ENCODE measurements at regions not wholly inside any gene's neighbourhood (a gene's known extent, or its start where the extent isn't known, plus 50 kb on each side); places are given as distances from the start of the nearest gene placed in this dataset.

DNA sequence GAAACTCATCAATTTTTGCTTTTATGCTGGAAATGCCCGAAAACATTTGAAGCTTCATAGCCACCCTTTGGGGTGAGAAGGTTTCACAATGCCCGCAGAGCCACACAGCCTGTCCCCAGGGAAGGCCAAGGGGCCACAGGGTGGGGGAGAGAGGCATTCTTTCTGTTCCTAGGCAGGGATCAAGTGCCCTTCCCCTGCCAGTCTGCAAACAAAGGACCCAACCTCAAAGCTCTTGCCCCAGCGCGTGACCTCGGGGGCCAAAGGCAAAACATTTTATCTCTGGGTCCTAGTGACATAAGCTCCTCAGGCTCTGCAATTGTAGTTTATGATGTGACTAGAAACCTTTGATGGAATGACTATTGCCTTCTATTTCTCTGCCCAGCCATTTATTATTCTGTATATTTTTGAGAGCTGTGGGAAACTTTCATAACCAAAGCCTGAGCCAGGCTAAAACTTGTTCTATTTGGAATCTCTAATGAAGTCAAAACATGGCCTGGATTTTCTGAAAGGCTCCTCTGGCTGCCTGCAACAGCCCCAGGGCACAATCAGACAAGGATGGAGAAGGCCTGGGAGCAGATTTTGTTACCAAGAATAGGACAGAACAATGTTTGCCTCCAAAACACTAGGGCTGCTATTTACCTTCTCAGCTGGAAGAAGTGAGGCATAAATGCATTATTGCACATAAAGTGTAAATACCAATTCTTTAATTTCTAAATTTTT, 137.2 kb upstream of the KCTD1 start:
- DNase-seq (no peak), ATAC-seq (no peak)
- TF ChIP-seq, protein P1, sequence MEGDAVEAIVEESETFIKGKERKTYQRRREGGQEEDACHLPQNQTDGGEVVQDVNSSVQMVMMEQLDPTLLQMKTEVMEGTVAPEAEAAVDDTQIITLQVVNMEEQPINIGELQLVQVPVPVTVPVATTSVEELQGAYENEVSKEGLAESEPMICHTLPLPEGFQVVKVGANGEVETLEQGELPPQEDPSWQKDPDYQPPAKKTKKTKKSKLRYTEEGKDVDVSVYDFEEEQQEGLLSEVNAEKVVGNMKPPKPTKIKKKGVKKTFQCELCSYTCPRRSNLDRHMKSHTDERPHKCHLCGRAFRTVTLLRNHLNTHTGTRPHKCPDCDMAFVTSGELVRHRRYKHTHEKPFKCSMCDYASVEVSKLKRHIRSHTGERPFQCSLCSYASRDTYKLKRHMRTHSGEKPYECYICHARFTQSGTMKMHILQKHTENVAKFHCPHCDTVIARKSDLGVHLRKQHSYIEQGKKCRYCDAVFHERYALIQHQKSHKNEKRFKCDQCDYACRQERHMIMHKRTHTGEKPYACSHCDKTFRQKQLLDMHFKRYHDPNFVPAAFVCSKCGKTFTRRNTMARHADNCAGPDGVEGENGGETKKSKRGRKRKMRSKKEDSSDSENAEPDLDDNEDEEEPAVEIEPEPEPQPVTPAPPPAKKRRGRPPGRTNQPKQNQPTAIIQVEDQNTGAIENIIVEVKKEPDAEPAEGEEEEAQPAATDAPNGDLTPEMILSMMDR (IDR thresholded peaks at IDR 0.05), result no peak
- Histone ChIP-seq H3K27me3 (ENCODE audit: control insufficient read depth, insufficient read depth, low read length) (no peaks in the 10 kb centered on the region), H3K4me3 (ENCODE audit: low read length) (no peak overlapping the region), H3K9me3 (ENCODE audit: control insufficient read depth, insufficient read depth, low read length) (no peaks in the 10 kb centered on the region), H3K4me1 (ENCODE audit: control insufficient read depth, insufficient read depth, low read length) (no peaks in the 10 kb centered on the region), H3K27ac (ENCODE audit: low read length) (no peak overlapping the region), H3K36me3 (ENCODE audit: control insufficient read depth, insufficient read depth, low read length) (no peaks in the 10 kb centered on the region)
- intact Hi-C loops (cut with micrococcal nuclease), result no loop called here
- H3K27ac Mint-ChIP-seq, result no peak overlapping the region
- 97% methylated on average over 5 of the region's 5 CpGs for WGBS (ENCODE audit: insufficient coverage)
- H3K9me3 Mint-ChIP-seq, result no peaks in the 10 kb centered on the region
- H3K4me3 Mint-ChIP-seq, result no peak overlapping the region
- no peaks in the 10 kb centered on the region for H3K36me3 Mint-ChIP-seq
- no peaks in the 10 kb centered on the region for H3K27me3 Mint-ChIP-seq (ENCODE audit: low read depth in 2 of 2)
- H3K4me1 Mint-ChIP-seq, result no peaks in the 10 kb centered on the region

GRCh38 chr18:26677957-26678356, 129.6 kb upstream of the KCTD1 start:
- H3K27ac Mint-ChIP-seq, result no peak overlapping the region
- H3K4me1 Mint-ChIP-seq, result no peaks in the 10 kb centered on the region
- Histone ChIP-seq H3K9me3 (ENCODE audit: control insufficient read depth, insufficient read depth, low read length) (no peaks in the 10 kb centered on the region), H3K36me3 (ENCODE audit: control insufficient read depth, insufficient read depth, low read length) (no peaks in the 10 kb centered on the region), H3K27me3 (ENCODE audit: control insufficient read depth, insufficient read depth, low read length) (no peaks in the 10 kb centered on the region), H3K4me1 (ENCODE audit: control insufficient read depth, insufficient read depth, low read length) (no peaks in the 10 kb centered on the region), H3K27ac (ENCODE audit: low read length) (no peak overlapping the region), H3K4me3 (ENCODE audit: low read length) (no peak overlapping the region)
- 94% methylated on average over 1 of the region's 1 CpG for WGBS (ENCODE audit: insufficient coverage)
- H3K4me3 Mint-ChIP-seq, result no peak overlapping the region
- H3K27me3 Mint-ChIP-seq (ENCODE audit: low read depth in 2 of 2), result peaks cover 0 to 2% of the 10 kb centered on the region in 2 donors
- ATAC-seq (no peak), DNase-seq (no peak)
- H3K9me3 Mint-ChIP-seq, result peaks cover 3 to 6% of the 10 kb centered on the region in 2 donors
- intact Hi-C loops (cut with micrococcal nuclease), result no loop called here
- TF ChIP-seq, protein P1 (IDR thresholded peaks at IDR 0.05), result no peak
- H3K36me3 Mint-ChIP-seq, result no peaks in the 10 kb centered on the region

DNA sequence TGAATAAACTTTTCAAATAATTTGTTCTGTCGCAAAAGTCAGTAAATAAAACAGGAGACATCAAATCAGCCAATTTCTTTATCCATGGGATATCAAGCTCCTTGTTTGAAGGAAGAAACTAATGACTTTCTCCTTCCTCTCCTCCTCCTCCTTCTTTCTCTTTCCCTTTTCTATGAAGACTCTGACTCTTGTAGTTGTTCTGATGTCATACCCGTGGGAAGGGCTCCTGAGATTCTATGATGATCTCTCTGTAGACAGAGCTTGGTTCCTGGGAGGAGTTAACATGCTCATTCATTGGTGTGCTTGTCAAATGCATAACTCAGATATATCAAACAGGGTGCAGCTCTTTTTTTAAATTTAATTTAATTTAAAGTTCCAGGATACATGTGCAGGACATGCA, 118.7 kb upstream of the KCTD1 start:
- Histone ChIP-seq H3K4me1 (ENCODE audit: control insufficient read depth, insufficient read depth, low read length) (no peaks in the 10 kb centered on the region), H3K4me3 (ENCODE audit: low read length) (no peak overlapping the region), H3K9me3 (ENCODE audit: control insufficient read depth, insufficient read depth, low read length) (no peaks in the 10 kb centered on the region), H3K27me3 (ENCODE audit: control insufficient read depth, insufficient read depth, low read length) (no peaks in the 10 kb centered on the region), H3K27ac (ENCODE audit: low read length) (no peak overlapping the region), H3K36me3 (ENCODE audit: control insufficient read depth, insufficient read depth, low read length) (no peaks in the 10 kb centered on the region)
- no peaks in the 10 kb centered on the region for H3K4me1 Mint-ChIP-seq
- DNase-seq (no peak), ATAC-seq (no peak)
- no peak overlapping the region for H3K4me3 Mint-ChIP-seq
- TF ChIP-seq, protein P1 (IDR thresholded peaks at IDR 0.05), result no peak
- intact Hi-C loops (cut with micrococcal nuclease), result no loop called here
- whole genome bisulfite sequencing (ENCODE audit: insufficient coverage), result 94% methylated on average over 2 of the region's 2 CpGs
- H3K36me3 Mint-ChIP-seq, result no peaks in the 10 kb centered on the region
- peaks cover 4 to 17% of the 10 kb centered on the region in 2 donors for H3K27me3 Mint-ChIP-seq (ENCODE audit: low read depth in 2 of 2)
- H3K27ac Mint-ChIP-seq, result no peak overlapping the region
- peaks cover 0 to 2% of the 10 kb centered on the region in 2 donors for H3K9me3 Mint-ChIP-seq

DNA sequence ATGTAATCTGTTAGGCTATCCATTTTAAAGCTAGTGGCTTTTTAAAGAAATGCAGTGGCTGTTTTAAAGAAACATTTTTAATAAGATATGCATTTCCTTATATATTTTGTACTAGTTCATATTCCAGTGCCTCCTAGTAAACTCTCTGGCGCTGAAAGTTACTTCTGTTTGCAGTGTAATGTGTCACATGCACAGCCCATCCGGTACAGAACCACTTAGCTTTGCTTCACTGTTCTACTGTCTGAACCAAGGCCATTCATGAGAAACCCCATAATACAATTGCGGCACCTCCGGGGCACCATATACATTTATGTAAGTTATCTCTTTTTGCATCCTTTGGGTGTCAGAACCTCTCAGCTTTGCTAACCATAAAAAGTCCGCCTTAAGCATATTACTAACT, 114.6 kb upstream of the KCTD1 start:
- H3K9me3 Mint-ChIP-seq, result peaks cover 0 to 2% of the 10 kb centered on the region in 2 donors
- no peak for ATAC-seq
- H3K27me3 ChIP-seq (ENCODE audit: control insufficient read depth, insufficient read depth, low read length), result no peaks in the 10 kb centered on the region
- no peaks in the 10 kb centered on the region for H3K4me1 Mint-ChIP-seq
- H3K4me3 Mint-ChIP-seq, result no peak overlapping the region
- H3K4me1 ChIP-seq (ENCODE audit: control insufficient read depth, insufficient read depth, low read length), result no peaks in the 10 kb centered on the region
- no peak overlapping the region for H3K27ac ChIP-seq (ENCODE audit: low read length)
- WGBS (ENCODE audit: insufficient coverage), result 67% methylated on average over 5 of the region's 5 CpGs
- H3K36me3 Mint-ChIP-seq, result peaks cover 6% of the 10 kb centered on the region
- intact Hi-C loops (cut with micrococcal nuclease), result no loop called here
- no peak for DNase-seq
- peaks cover 16 to 33% of the 10 kb centered on the region in 2 donors for H3K27me3 Mint-ChIP-seq (ENCODE audit: low read depth in 2 of 2)
- H3K36me3 ChIP-seq (ENCODE audit: control insufficient read depth, insufficient read depth, low read length), result no peaks in the 10 kb centered on the region
- H3K9me3 ChIP-seq (ENCODE audit: control insufficient read depth, insufficient read depth, low read length), result no peaks in the 10 kb centered on the region
- no peak overlapping the region for H3K4me3 ChIP-seq (ENCODE audit: low read length)
- H3K27ac Mint-ChIP-seq, result no peak overlapping the region
- TF ChIP-seq, protein P1 (IDR thresholded peaks at IDR 0.05), result no peak
